Transverse colon (tissue), 4 donors: ENCODE measurements at regions not wholly inside any gene's neighbourhood (a gene's known extent, or its start where the extent isn't known, plus 50 kb on each side); places are given as distances from the start of the nearest gene placed in this dataset.

Experiments used
- DNase-seq: peaks from one replicate; pipeline ENCODE4 v3.0.0-alpha.2; 2019
- H3K27ac ChIP-seq, 4 donors: fragments of 200-600 bp; sonication (generic); 2 replicates each; pipeline ENCODE4 v1.5.1; 2016 to 2018; ENCODE audit warnings: inconsistent platforms in 4 of 4
- H3K27me3 ChIP-seq: fragments of 200-600 bp; sonication (generic); 2 replicates; pipeline ENCODE4 v1.5.1; 2017; ENCODE audit warnings: inconsistent platforms
- H3K36me3 ChIP-seq, 4 donors: fragments of 200-600 bp; sonication (generic); 2 replicates each; pipeline ENCODE4 v1.5.1; 2017 to 2019; ENCODE audit warnings: inconsistent platforms in 4 of 4
- H3K4me1 ChIP-seq, 4 donors: fragments of 200-600 bp; sonication (generic); 2 replicates each; pipeline ENCODE4 v1.5.1; 2017 to 2020; ENCODE audit warnings: inconsistent platforms in 4 of 4
- H3K4me3 ChIP-seq, 4 donors: fragments of 200-600 bp; sonication (generic); 1 replicate in 1 of 4; 2 replicates in 3 of 4; pipeline versions ENCODE4 v1.5.1 to v1.6.1; 2017 to 2019; ENCODE audit warnings: inconsistent platforms in 4 of 4
- H3K9me3 ChIP-seq, 2 donors: fragments of 200-600 bp; sonication (generic); 2 replicates each; pipeline ENCODE4 v1.5.1; 2017 to 2019; ENCODE audit warnings: inconsistent platforms in 2 of 2
- CTCF ChIP-seq, 5 experiments: fragments of 200-600 bp in 3 of 5; fragments of 450-650 bp in 2 of 5; sonication (generic) in 3 of 5; IDR thresholded peaks; 1 replicate in 2 of 5; 2 replicates in 3 of 5; pipeline ENCODE4 v1.5.1; 2016 to 2017; ENCODE audit warnings: antibody characterized with exemption in 5 of 5, inconsistent platforms in 3 of 5, mild to moderate bottlenecking in 2 of 5, moderate library complexity in 1 of 5
- EP300 ChIP-seq: sonication (generic); formaldehyde crosslinking; IDR thresholded peaks from one replicate; pipeline ENCODE4 v1.6.1; 2017; ENCODE audit warnings: antibody characterized with exemption, low read depth
- POLR2A ChIP-seq: fragments of 450-650 bp; IDR thresholded peaks from one replicate; pipeline ENCODE4 v1.6.1; 2016; ENCODE audit warnings: antibody characterized with exemption, mild to moderate bottlenecking, moderate library complexity
- POLR2AphosphoS5 ChIP-seq, 3 donors: sonication (generic); formaldehyde crosslinking; IDR thresholded peaks; one replicate each; pipeline ENCODE4 v1.6.1; 2016; ENCODE audit warnings: antibody characterized with exemption in 3 of 3
- WGBS, 2 donors: methylation state at CpG; one replicate each; pipeline ENCODE4 v1.1.5; 2018; ENCODE audit warnings: low coverage in 1 of 2; 5-methylcytosine and 5-hydroxymethylcytosine counted together
- in situ Hi-C, 4 donors: fragments of 200-750 bp; cut with MboI; loops; one replicate each; pipeline versions ENCODE4 v1.15.0 to v1.15.1; 2017; ENCODE audit warnings: low sequenced_read_pairs in 3 of 4, low pct_ligation_motif_present in 1 of 4, low pct_unique_long_range_greater_than_20kb in 1 of 4
- intact Hi-C: fragments of 100-400 bp; cut with DNase I; formaldehyde crosslinking; loops from one replicate; pipeline ENCODE4 v1.15.1; 2023; ENCODE audit warnings: low total_unique reads

- in situ Hi-C loops: no loop called here
- 77% methylated on average over 18 of the region's 18 CpGs; no CpG with 5 or more reads in 1 of the 2 donors for WGBS, 2 donors
- H3K27me3 ChIP-seq: no peaks in the 10 kb centered on the region
- no peak overlapping the region for H3K4me3 ChIP-seq
- DNase-seq: no peak
- no peaks in the 10 kb centered on the region for H3K9me3 ChIP-seq
- H3K4me1 ChIP-seq: no peaks in the 10 kb centered on the region
- no peak overlapping the region for H3K27ac ChIP-seq
- intact Hi-C loops: no loop called here
- H3K36me3 ChIP-seq: no peaks in the 10 kb centered on the region
- TF ChIP-seq CTCF (IDR thresholded peaks at IDR 0.05): no peak
Observed at GRCh38 chr22:47374901-47375575, 612.6 kb downstream of the TBC1D22A start.

GRCh38 chr22:47374273-47374771, 611.9 kb downstream of the TBC1D22A start:
- DNase-seq: no peak
- no peaks in the 10 kb centered on the region for H3K36me3 ChIP-seq
- H3K4me3 ChIP-seq: no peak overlapping the region
- no peaks in the 10 kb centered on the region for H3K9me3 ChIP-seq
- H3K4me1 ChIP-seq: no peaks in the 10 kb centered on the region
- no peak for TF ChIP-seq POLR2AphosphoS5 (IDR thresholded peaks at IDR 0.05)
- TF ChIP-seq EP300: no peak
- no peak for TF ChIP-seq CTCF (IDR thresholded peaks at IDR 0.05)
- no peak for TF ChIP-seq POLR2A
- no peaks in the 10 kb centered on the region for H3K27me3 ChIP-seq
- in situ Hi-C loops (no loop called here), intact Hi-C loops (no loop called here)
- no peak overlapping the region for H3K27ac ChIP-seq
- WGBS, 2 donors: 86% methylated on average over 15 of the region's 15 CpGs; no CpG with 5 or more reads in 1 of the 2 donors

GRCh38 chr22:47373648-47374272, 611.3 kb downstream of the TBC1D22A start:
- no peak for DNase-seq
- Histone ChIP-seq H3K9me3 (no peaks in the 10 kb centered on the region), H3K36me3 (no peaks in the 10 kb centered on the region), H3K27me3 (no peaks in the 10 kb centered on the region), H3K27ac (no peak overlapping the region), H3K4me1 (no peaks in the 10 kb centered on the region), H3K4me3 (no peak overlapping the region)
- WGBS, 2 donors: 10 to 68% methylated on average over 2 to 12 of the region's 13 CpGs
- TF ChIP-seq EP300: no peak
- no peak for TF ChIP-seq POLR2A
- TF ChIP-seq POLR2AphosphoS5 (IDR thresholded peaks at IDR 0.05): no peak
- TF ChIP-seq CTCF (IDR thresholded peaks at IDR 0.05): no peak
- in situ Hi-C loops (no loop called here), intact Hi-C loops (no loop called here)

- H3K27ac ChIP-seq: no peak overlapping the region
- no peak overlapping the region for H3K4me3 ChIP-seq
- intact Hi-C loops: no loop called here
- H3K4me1 ChIP-seq: no peaks in the 10 kb centered on the region
- in situ Hi-C loops: no loop called here
- no peaks in the 10 kb centered on the region for H3K27me3 ChIP-seq
- TF ChIP-seq EP300 (no peak), POLR2A (no peak)
- 86 to 93% methylated on average over 12 to 27 of the region's 27 CpGs for WGBS, 2 donors
- no peaks in the 10 kb centered on the region for H3K9me3 ChIP-seq
- H3K36me3 ChIP-seq: no peaks in the 10 kb centered on the region
- DNase-seq: no peak
Observed at GRCh38 chr22:47372596-47373385, 610.3 kb downstream of the TBC1D22A start.
